HG02970 (cell line): ENCODE measurements at regions not wholly inside any gene's neighbourhood (a gene's known extent, or its start where the extent isn't known, plus 50 kb on each side); places are given as distances from the start of the nearest gene placed in this dataset.
A peak's percentile ranks its signal among the peaks of the same experiment; 100 is the strongest.

ENCODE experiments used
- ATAC-seq: cut with Tn5 transposase; IDR thresholded peaks from one replicate; pipeline ENCODE4 v1.9.1; 2021; ENCODE audit warnings: mild to moderate bottlenecking, moderate library complexity, moderate number of reproducible peaks; ENCODE audit not compliant: unreplicated experiment, low FRiP score

- ATAC-seq: no peak
Measured at GRCh38 chr4:138032222-138032621, 209.9 kb downstream of the SLC7A11 start.

- no peak for ATAC-seq
Measured at GRCh38 chr4:138030375-138030774, 211.8 kb downstream of the SLC7A11 start.

GRCh38 chr4:138028923-138029322 is 213.2 kb downstream of the SLC7A11 start:
- ATAC-seq: no peak

- no peak for ATAC-seq
Measured at GRCh38 chr4:138021139-138021830, 220.9 kb downstream of the SLC7A11 start.

DNA sequence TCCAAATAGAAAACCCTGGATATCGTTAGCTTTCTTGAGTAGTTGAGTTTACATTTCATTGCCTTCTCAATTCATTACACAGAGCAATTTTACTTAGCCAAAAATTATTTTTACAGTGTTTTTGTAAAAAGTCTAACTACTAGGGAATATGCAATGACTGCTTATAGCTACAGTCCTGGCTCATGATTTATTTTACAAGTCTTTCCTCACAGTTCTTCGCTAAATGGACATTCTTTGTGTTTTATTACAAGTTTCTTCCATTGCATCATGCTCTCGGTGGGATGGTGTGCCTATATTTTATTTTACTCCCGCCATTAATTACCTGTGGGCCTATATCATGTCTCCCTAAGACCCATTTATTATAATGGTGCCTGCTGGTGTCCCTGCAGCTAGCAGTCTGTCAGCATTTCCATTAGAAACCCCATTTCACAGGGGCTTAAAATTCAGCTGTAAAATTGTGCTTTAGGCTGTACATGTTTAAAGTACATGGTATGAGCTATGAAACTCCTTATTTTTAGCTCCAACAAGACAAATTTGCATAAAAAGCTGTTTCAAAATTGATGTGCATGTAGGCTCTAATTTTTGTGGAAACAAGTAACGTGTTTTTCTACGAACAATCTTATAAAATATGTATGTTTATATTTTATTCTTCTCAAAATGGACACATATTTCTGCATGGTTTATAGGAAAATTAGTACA is 227.4 kb downstream of the SLC7A11 start:
- ATAC-seq: no peak

GRCh38 chr4:138013625-138014024 is 228.5 kb downstream of the SLC7A11 start:
- no peak for ATAC-seq

DNA sequence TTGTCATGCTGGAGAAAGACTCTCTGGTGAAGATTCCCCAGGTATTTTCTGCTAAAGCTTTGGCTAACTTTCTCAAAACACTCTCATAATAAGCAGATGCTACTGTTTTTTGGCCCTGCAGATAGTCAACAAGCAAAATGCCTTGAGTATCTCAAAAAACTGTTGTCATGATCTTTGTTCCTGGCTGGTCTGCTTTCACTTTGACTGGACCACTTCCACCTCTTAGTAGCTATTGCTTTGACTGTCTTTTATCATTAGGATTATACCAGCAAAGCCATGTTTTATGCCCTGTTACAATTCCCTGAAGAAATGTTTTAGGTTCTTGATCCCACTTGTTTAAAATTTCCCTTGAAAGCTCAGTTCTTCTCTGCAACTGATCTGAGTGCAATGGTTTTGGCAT is 231.5 kb downstream of the SLC7A11 start:
- ATAC-seq: no peak

DNA sequence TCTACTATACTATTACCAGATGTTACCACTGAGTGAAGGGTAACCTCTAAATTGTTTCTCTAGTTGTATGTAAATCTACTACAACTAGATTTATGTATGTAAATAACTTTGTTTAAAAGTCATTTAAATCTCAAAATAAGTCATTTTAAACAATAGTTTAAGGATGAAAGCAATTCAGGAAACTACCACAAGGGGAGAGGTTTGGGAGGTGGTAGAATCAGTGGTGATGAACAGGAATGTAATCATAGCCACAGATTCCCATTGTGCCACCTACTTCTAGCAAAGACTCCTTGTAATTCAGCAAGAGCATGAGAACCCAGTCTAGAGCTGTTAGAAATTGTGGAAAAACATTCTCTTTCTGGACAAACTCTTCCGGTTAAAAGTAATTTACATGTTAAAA is 234.6 kb downstream of the SLC7A11 start:
- no peak for ATAC-seq

DNA sequence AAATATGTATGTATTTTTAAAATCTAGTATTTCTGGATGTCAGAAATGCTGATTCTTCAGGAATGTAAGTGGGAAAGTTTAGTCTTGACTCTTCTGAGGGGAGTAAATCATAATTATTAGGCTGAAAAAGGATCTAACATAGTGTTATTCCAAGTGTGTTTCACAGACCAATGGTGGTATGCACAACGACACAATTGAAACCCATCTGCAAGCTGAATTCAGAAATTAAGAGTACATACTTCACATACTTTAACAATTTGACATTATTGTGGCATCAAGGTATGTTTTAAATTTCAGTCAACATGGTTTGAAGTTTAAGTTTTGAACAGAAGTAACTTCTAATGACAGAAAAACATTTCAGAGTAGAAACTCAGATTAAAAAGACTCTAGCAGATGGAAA is 236.7 kb downstream of the SLC7A11 start:
- ATAC-seq: no peak

GRCh38 chr4:138003248-138003647 is 238.9 kb downstream of the SLC7A11 start:
- peak; percentile 72 for ATAC-seq

DNA sequence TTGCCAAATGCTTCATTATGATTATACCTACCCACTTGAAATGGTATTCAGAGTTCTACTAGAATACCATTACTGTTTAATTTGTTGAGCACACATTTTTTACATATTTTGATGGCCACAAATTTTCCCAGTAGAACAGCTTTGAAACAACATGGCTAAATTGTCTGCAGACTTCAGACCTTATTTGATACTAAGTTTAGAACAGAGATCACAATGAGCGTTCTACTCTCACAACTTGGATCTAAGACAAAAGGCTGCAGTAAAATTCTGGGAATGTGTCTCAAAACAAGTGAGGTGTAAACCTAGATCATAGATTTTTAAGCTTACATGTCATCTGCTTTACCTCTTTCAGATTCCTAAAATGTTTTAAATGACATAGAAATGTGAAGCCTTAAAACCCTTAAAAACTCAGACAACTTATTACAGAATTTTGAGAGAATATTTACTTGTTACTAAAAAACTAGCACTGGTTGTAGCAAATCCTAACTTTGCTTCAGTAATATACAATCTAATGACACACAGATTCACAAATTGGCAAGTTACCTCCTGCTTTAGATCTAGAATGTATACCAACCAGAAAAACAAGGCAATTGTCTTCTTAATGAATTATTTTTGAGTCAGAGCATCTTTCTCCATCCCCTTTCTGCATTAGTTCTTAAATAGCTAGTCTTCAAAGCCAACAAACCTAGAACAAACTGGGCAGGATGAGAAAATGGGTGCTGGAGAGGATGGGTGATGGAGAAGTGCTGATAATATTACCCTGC is 243.3 kb downstream of the SLC7A11 start:
- no peak for ATAC-seq

DNA sequence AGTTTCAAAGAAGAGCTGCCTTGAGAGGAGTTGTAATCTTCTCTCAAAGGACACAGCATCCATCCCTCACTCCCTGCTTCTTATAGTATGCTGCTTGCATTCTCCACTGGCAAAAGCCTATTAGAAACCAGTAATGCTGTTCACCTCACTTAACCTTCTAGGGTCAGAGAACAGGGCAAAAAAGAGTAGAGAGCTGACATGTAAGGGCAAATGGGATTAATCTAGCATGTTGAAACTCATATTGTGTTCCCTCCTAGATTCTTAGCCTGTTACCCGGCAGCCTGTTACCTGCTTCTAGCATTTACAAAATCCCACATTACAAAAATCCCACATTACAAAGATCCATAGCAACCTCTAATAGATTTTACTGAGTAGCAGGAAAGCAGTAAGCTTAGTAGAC is 244.7 kb downstream of the SLC7A11 start:
- ATAC-seq: no peak

GRCh38 chr4:137994853-137995252 is 247.3 kb downstream of the SLC7A11 start:
- ATAC-seq: no peak

GRCh38 chr4:137993232-137993631 is 248.9 kb downstream of the SLC7A11 start:
- ATAC-seq: no peak

- ATAC-seq: no peak
Measured at GRCh38 chr4:137981277-137981676, 260.9 kb downstream of the SLC7A11 start.

DNA sequence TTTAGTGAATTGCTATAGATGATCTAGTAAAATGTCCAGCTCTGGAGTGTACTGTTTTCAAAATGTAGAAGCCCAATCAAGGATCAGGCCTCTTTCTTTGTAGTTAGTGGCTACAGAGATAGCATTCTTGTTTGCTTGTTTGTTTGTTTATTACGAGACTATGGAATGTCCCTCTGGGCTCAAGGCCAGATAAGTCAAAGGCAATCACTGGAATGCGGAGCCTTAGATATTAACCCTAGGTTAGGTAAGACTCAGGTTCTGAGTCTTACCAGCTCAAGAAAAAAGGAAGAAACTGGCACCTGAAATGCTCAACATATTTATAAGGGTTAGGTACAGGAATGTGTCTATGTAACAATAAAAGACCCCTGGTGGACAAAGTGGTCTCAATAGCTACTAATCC is 261.5 kb downstream of the SLC7A11 start:
- no peak for ATAC-seq

DNA sequence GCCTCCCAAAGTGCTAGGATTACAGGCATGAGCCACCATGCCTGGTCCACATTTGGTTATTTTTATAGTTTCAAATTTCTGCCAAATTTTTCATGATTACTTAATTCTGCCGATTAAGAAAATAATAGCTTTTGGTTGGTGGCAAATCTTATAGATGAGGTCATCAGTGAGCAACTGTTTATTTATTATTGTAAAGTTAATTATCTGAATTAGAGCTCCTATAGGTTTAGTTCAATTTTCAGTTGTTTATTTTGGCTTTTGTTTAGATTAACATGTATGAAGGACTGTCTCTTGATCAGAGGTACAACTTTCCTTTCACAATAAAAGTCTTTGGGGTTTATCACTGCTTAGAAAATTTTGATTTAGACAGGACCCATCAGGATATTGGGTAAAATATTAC is 262.2 kb downstream of the SLC7A11 start:
- no peak for ATAC-seq

GRCh38 chr4:137968956-137969678 is 273.0 kb downstream of the SLC7A11 start:
- ATAC-seq: no peak

DNA sequence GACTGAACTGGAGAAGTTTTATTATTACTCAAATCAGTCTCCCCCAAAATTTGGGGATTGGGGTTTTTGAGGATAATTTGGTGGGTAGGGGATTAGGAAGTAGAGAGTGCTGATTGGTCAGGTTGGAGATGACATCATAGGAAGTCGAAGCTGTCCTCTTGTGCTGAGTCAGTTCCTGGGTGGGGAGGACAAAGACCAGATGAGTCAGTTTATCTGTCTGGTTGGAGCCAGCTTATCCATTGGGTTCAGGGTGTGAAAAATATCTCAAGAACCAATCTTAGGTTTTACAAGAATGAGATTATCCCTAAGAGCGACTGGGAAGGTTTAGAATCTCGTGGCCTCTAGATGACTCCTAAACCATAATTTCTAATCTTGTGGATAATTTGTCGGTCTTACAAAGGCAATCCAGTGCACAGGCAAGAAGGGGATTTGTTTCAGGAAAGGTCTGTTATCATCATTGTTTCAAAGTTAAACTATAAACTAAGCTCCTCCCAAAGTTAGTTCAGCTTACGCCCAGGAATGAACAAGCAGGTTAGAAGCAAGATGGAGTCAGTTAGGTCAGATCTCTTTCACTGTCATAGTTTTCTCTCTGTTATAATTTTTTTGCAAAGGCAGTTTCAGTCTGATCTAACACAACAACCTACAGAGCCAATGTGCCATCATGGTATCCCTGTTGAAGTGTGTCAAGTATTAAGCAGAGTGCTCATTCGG is 274.5 kb downstream of the SLC7A11 start:
- ATAC-seq: no peak

DNA sequence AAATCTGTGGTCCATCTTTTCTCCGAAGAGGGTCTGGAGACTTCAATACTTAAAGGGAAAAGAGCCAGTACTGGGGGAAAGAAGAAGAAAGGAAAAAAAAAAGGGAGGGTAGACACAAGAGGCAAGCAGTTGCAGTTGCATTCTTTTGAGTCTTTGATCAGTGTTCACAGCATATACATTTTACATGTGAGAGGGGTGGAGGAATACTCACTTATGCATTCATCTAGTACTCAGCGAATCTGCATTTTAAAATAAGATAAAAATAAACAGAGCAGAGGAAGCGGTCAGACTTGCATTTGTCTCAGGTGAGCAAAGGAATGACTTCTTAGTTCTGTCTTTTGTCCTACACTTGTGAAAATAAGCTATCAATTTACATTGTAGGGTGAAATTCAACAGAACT is 275.6 kb downstream of the SLC7A11 start:
- ATAC-seq: no peak
